HCT116 (cell line): ENCODE measurements at regions not wholly inside any gene's neighbourhood (a gene's known extent, or its start where the extent isn't known, plus 50 kb on each side); places are given as distances from the start of the nearest gene placed in this dataset.

ENCODE experiments used
- CEBPB ChIP-seq: IDR thresholded peaks from 2 replicates; pipeline ENCODE4 v1.6.1; 2012; ENCODE audit warnings: low read depth
- EGR1 ChIP-seq: IDR thresholded peaks from 2 replicates; pipeline ENCODE4 v1.6.1; 2012; ENCODE audit warnings: low read depth
- EZH2 ChIP-seq: fragments of 200-600 bp; sonication (generic); IDR thresholded peaks from 2 replicates; pipeline ENCODE4 v1.6.1; 2017; ENCODE audit warnings: antibody characterized with exemption, mixed run types
- EZH2phosphoT487 ChIP-seq: fragments of 200-600 bp; IDR thresholded peaks from 2 replicates; pipeline ENCODE4 v1.6.1; 2018; ENCODE audit warnings: antibody characterized with exemption, borderline replicate concordance
- FOSL1 ChIP-seq: IDR thresholded peaks from 2 replicates; pipeline ENCODE4 v1.6.1; 2012; ENCODE audit warnings: low read depth
- JUND ChIP-seq: IDR thresholded peaks from 2 replicates; pipeline ENCODE4 v1.6.1; 2012
- POLR2A ChIP-seq: IDR thresholded peaks from 2 replicates; pipeline ENCODE4 v1.7.0; 2011; ENCODE audit warnings: borderline replicate concordance; ENCODE audit not compliant: insufficient read depth, insufficient read length; ENCODE audit errors: extremely low read depth
- POLR2AphosphoS5 ChIP-seq: IDR thresholded peaks from 2 replicates; pipeline ENCODE4 v1.6.1; 2011; ENCODE audit warnings: mild to moderate bottlenecking, low read depth, low read length, moderate library complexity
- SP1 ChIP-seq: IDR thresholded peaks from 2 replicates; pipeline ENCODE4 v1.6.1; 2012; ENCODE audit warnings: low read depth
- ZFX ChIP-seq: fragments of 450-650 bp; IDR thresholded peaks from 2 replicates; pipeline ENCODE4 v1.6.1; 2017
- TF ChIP-seq, protein P1 (sequence below), 3 experiments: fragments of 200-600 bp in 1 of 3; sonication (generic) in 1 of 3; IDR thresholded peaks in 2 of 3; conservative IDR thresholded peaks in 1 of 3; 2 replicates each; pipeline ENCODE4 v1.5.1; 2012 to 2017; ENCODE audit warnings: low read depth in 2 of 3, low read length in 2 of 3, antibody characterized with exemption in 1 of 3, borderline replicate concordance in 1 of 3, control low read depth in 1 of 3, mild to moderate bottlenecking in 1 of 3, mixed read lengths in 1 of 3, mixed run types in 1 of 3, moderate library complexity in 1 of 3; ENCODE audit not compliant: insufficient read depth in 1 of 3

DNA sequence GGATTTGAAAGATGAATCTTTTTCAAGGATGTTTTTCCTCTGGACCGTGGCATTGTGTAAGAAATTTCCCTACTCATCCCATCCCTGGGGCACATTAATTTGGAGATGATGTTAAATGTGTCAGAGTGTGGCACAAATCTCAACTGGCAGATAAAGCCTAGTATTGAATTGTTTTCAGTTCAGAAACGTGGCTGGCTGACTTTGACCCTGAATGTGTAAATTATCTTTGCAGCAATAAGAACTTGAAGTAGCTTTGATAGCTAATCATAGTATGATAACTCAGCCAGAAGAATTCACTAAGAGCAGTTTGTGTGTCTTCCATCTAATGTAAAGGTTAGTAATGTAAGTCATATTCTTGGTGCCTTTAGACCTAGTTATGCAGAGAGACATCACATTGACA lies 238.4 kb upstream of the DMRT1 start:
- TF ChIP-seq POLR2A (no peak), ZFX (no peak), CEBPB (no peak), EZH2phosphoT487 (no peak), JUND (no peak), SP1 (no peak), FOSL1 (no peak), EZH2 (no peak), POLR2AphosphoS5 (no peak), EGR1 (no peak)
- TF ChIP-seq, protein P1, sequence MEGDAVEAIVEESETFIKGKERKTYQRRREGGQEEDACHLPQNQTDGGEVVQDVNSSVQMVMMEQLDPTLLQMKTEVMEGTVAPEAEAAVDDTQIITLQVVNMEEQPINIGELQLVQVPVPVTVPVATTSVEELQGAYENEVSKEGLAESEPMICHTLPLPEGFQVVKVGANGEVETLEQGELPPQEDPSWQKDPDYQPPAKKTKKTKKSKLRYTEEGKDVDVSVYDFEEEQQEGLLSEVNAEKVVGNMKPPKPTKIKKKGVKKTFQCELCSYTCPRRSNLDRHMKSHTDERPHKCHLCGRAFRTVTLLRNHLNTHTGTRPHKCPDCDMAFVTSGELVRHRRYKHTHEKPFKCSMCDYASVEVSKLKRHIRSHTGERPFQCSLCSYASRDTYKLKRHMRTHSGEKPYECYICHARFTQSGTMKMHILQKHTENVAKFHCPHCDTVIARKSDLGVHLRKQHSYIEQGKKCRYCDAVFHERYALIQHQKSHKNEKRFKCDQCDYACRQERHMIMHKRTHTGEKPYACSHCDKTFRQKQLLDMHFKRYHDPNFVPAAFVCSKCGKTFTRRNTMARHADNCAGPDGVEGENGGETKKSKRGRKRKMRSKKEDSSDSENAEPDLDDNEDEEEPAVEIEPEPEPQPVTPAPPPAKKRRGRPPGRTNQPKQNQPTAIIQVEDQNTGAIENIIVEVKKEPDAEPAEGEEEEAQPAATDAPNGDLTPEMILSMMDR (IDR thresholded peaks at IDR 0.05 in 2 of 3, conservative IDR thresholded peaks at IDR 0.05 in 1 of 3; ENCODE audit: borderline replicate concordance in 1 of 3, insufficient read depth in 1 of 3, low read depth in 2 of 3, low read length in 2 of 3), result no peak
